HG03175 (cell line): ENCODE measurements at regions not wholly inside any gene's neighbourhood (a gene's known extent, or its start where the extent isn't known, plus 50 kb on each side); places are given as distances from the start of the nearest gene placed in this dataset.

Experiments
- ATAC-seq: cut with Tn5 transposase; IDR thresholded peaks from one replicate; pipeline ENCODE4 v1.9.1; 2021; ENCODE audit warnings: mild to moderate bottlenecking, moderate library complexity; ENCODE audit not compliant: unreplicated experiment

GRCh38 chr2:196314157-196314556 is 142.8 kb upstream of the STK17B start:
- ATAC-seq: no peak

GRCh38 chr2:196314780-196315179 is 143.4 kb upstream of the STK17B start:
- ATAC-seq: no peak

GRCh38 chr2:196315388-196316049 is 144.1 kb upstream of the STK17B start:
- ATAC-seq: no peak

GRCh38 chr2:196316050-196316430 is 144.7 kb upstream of the STK17B start:
- ATAC-seq: no peak

GRCh38 chr2:196318517-196319377 is 147.4 kb upstream of the STK17B start:
- ATAC-seq: no peak

GRCh38 chr2:196322973-196323810 is 151.8 kb upstream of the STK17B start:
- ATAC-seq: no peak

GRCh38 chr2:196324211-196324610 is 152.8 kb upstream of the STK17B start:
- no peak for ATAC-seq

- ATAC-seq: no peak
Observed at GRCh38 chr2:196328088-196328680, 156.8 kb upstream of the STK17B start.

GRCh38 chr2:196329959-196330358 is 158.6 kb upstream of the STK17B start:
- ATAC-seq: no peak

- ATAC-seq: no peak
Observed at GRCh38 chr2:196330645-196331044, 159.3 kb upstream of the STK17B start.

- no peak for ATAC-seq
Observed at GRCh38 chr2:196331143-196331542, 159.8 kb upstream of the STK17B start.

GRCh38 chr2:196331851-196332250 is 160.5 kb upstream of the STK17B start:
- no peak for ATAC-seq

- no peak for ATAC-seq
Observed at GRCh38 chr2:196333397-196333796, 162.0 kb upstream of the STK17B start.

- ATAC-seq: no peak
Observed at GRCh38 chr2:196334710-196335109, 163.3 kb upstream of the STK17B start.

- no peak for ATAC-seq
Observed at GRCh38 chr2:196335221-196335634, 163.8 kb upstream of the STK17B start.

GRCh38 chr2:196336207-196336606 is 164.8 kb upstream of the STK17B start:
- ATAC-seq: no peak

- ATAC-seq: no peak
Observed at GRCh38 chr2:196336715-196337114, 165.3 kb upstream of the STK17B start.

- no peak for ATAC-seq
Observed at GRCh38 chr2:196337208-196337953, 166.0 kb upstream of the STK17B start.

- no peak for ATAC-seq
Observed at GRCh38 chr2:196338440-196338839, 167.1 kb upstream of the STK17B start.

GRCh38 chr2:196341277-196341841 is 170.0 kb upstream of the STK17B start:
- ATAC-seq: no peak
